ENCODE measurements at regions not wholly inside any gene's neighbourhood (a gene's known extent, or its start where the extent isn't known, plus 50 kb on each side); places are given as distances from the start of the nearest gene placed in this dataset.

- H3K4me3 ChIP-seq (ENCODE audit: low read length), result no peak overlapping the region
- DNase-seq (ENCODE audit: low read depth), result no peak
- no peak for TF ChIP-seq CTCF (IDR thresholded peaks at IDR 0.05; ENCODE audit: insufficient read depth, low read depth, low read length, missing control alignments)
Measured at GRCh38 chr2:234595829-234596228, 98.9 kb upstream of the ARL4C start.

- no peak for TF ChIP-seq CTCF (IDR thresholded peaks at IDR 0.05; ENCODE audit: insufficient read depth, low read depth, low read length, missing control alignments)
- no peak for DNase-seq (ENCODE audit: low read depth)
- H3K4me3 ChIP-seq (ENCODE audit: low read length), result no peak overlapping the region
Measured at GRCh38 chr2:234594715-234595114, 97.8 kb upstream of the ARL4C start.

- no peak overlapping the region for H3K4me3 ChIP-seq (ENCODE audit: low read length)
- no peak for TF ChIP-seq CTCF (IDR thresholded peaks at IDR 0.05; ENCODE audit: insufficient read depth, low read depth, low read length, missing control alignments)
- DNase-seq (ENCODE audit: low read depth), result no peak
Measured at GRCh38 chr2:234593636-234594035, 96.8 kb upstream of the ARL4C start.

GRCh38 chr2:234592541-234592940 lies 95.7 kb upstream of the ARL4C start:
- no peak for TF ChIP-seq CTCF (IDR thresholded peaks at IDR 0.05; ENCODE audit: insufficient read depth, low read depth, low read length, missing control alignments)
- DNase-seq (ENCODE audit: low read depth), result no peak
- no peak overlapping the region for H3K4me3 ChIP-seq (ENCODE audit: low read length)

GRCh38 chr2:234590076-234590475 lies 93.2 kb upstream of the ARL4C start:
- no peak overlapping the region for H3K4me3 ChIP-seq (ENCODE audit: low read length)
- TF ChIP-seq CTCF (IDR thresholded peaks at IDR 0.05; ENCODE audit: insufficient read depth, low read depth, low read length, missing control alignments), result no peak
- no peak for DNase-seq (ENCODE audit: low read depth)

- no peak overlapping the region for H3K4me3 ChIP-seq (ENCODE audit: low read length)
- TF ChIP-seq CTCF (IDR thresholded peaks at IDR 0.05; ENCODE audit: insufficient read depth, low read depth, low read length, missing control alignments), result no peak
- no peak for DNase-seq (ENCODE audit: low read depth)
Measured at GRCh38 chr2:234588054-234588430, 91.2 kb upstream of the ARL4C start.

- H3K4me3 ChIP-seq (ENCODE audit: low read length), result no peak overlapping the region
- no peak for TF ChIP-seq CTCF (IDR thresholded peaks at IDR 0.05; ENCODE audit: insufficient read depth, low read depth, low read length, missing control alignments)
- DNase-seq (ENCODE audit: low read depth), result no peak
Measured at GRCh38 chr2:234587341-234588053, 90.6 kb upstream of the ARL4C start.
